ENCODE measurements at regions not wholly inside any gene's neighbourhood (a gene's known extent, or its start where the extent isn't known, plus 50 kb on each side); places are given as distances from the start of the nearest gene placed in this dataset.

GRCh38 chr3:188083011-188083410 lies 70.9 kb upstream of the LPP start:
- TF ChIP-seq CTCF (IDR thresholded peaks at IDR 0.05) (no peak), POLR2A (IDR thresholded peaks at IDR 0.05) (no peak)

All from Peyer's patch (tissue), 4 donors.